ENCODE measurements at regions not wholly inside any gene's neighbourhood (a gene's known extent, or its start where the extent isn't known, plus 50 kb on each side); places are given as distances from the start of the nearest gene placed in this dataset.

DNA sequence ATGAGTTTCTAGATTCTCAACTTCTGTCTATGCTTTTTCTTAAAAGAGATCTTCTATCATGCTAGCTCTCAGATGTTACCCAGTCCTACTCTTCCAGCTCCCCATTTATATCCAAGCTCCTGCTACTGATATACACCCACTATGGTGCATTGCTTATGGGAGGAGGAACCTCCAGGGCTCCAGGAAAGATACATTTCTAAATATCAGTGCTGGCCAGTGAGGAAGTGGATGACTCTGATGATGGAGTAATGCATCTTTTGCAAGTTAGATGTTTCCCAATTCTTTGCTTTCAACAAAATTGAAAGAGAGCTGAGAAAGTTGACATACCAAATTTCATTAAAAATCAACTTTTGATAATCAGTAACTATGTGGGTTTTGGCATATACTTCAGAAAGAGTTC is 105.7 kb upstream of the RESF1 start:
- no peak overlapping the region for H3K27ac ChIP-seq
- H3K79me2 ChIP-seq = no peaks in the 10 kb centered on the region
- no peak overlapping the region for H3K4me3 ChIP-seq (ENCODE audit: low read depth, low read length)
- no peak overlapping the region for H3K4me2 ChIP-seq (ENCODE audit: low read length)
- H3K9ac ChIP-seq = no peak overlapping the region
- H2AFZ ChIP-seq = no peak overlapping the region
- H3K27me3 ChIP-seq (ENCODE audit: control insufficient read depth, insufficient read depth, low read length) = no peaks in the 10 kb centered on the region
- H3K36me3 ChIP-seq (ENCODE audit: control insufficient read depth, insufficient read depth, low read length) = no peaks in the 10 kb centered on the region
- TF ChIP-seq, protein P1, sequence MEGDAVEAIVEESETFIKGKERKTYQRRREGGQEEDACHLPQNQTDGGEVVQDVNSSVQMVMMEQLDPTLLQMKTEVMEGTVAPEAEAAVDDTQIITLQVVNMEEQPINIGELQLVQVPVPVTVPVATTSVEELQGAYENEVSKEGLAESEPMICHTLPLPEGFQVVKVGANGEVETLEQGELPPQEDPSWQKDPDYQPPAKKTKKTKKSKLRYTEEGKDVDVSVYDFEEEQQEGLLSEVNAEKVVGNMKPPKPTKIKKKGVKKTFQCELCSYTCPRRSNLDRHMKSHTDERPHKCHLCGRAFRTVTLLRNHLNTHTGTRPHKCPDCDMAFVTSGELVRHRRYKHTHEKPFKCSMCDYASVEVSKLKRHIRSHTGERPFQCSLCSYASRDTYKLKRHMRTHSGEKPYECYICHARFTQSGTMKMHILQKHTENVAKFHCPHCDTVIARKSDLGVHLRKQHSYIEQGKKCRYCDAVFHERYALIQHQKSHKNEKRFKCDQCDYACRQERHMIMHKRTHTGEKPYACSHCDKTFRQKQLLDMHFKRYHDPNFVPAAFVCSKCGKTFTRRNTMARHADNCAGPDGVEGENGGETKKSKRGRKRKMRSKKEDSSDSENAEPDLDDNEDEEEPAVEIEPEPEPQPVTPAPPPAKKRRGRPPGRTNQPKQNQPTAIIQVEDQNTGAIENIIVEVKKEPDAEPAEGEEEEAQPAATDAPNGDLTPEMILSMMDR (IDR thresholded peaks at IDR 0.05) = no peak
- H3K9me3 ChIP-seq (ENCODE audit: control insufficient read depth, low read length) = no peaks in the 10 kb centered on the region
- no peaks in the 10 kb centered on the region for H3K4me1 ChIP-seq

- Histone ChIP-seq H3K4me1 (peaks cover 2% of the 10 kb centered on the region), H3K36me3 (ENCODE audit: control insufficient read depth, insufficient read depth, low read length) (no peaks in the 10 kb centered on the region), H3K4me3 (ENCODE audit: low read depth, low read length) (no peak overlapping the region), H3K4me2 (ENCODE audit: low read length) (no peak overlapping the region), H3K27ac (no peak overlapping the region), H3K9ac (no peak overlapping the region), H3K9me3 (ENCODE audit: control insufficient read depth, low read length) (no peaks in the 10 kb centered on the region), H3K79me2 (no peaks in the 10 kb centered on the region), H2AFZ (no peak overlapping the region), H3K27me3 (ENCODE audit: control insufficient read depth, insufficient read depth, low read length) (no peaks in the 10 kb centered on the region)
- TF ChIP-seq, protein P1 (IDR thresholded peaks at IDR 0.05) = no peak
Measured at GRCh38 chr12:31850268-31850667, 108.9 kb upstream of the RESF1 start.

GRCh38 chr12:31849090-31849687 is 110.0 kb upstream of the RESF1 start:
- Histone ChIP-seq H3K36me3 (ENCODE audit: control insufficient read depth, insufficient read depth, low read length) (no peaks in the 10 kb centered on the region), H3K4me2 (ENCODE audit: low read length) (no peak overlapping the region), H3K4me3 (ENCODE audit: low read depth, low read length) (no peak overlapping the region), H3K9me3 (ENCODE audit: control insufficient read depth, low read length) (no peaks in the 10 kb centered on the region), H3K27ac (no peak overlapping the region), H3K4me1 (peaks cover 2% of the 10 kb centered on the region), H2AFZ (no peak overlapping the region), H3K79me2 (no peaks in the 10 kb centered on the region), H3K9ac (no peak overlapping the region), H3K27me3 (ENCODE audit: control insufficient read depth, insufficient read depth, low read length) (no peaks in the 10 kb centered on the region)
- TF ChIP-seq, protein P1 (IDR thresholded peaks at IDR 0.05) = no peak

GRCh38 chr12:31846405-31846804 is 112.8 kb upstream of the RESF1 start:
- Histone ChIP-seq H2AFZ (no peak overlapping the region), H3K4me2 (ENCODE audit: low read length) (no peak overlapping the region), H3K79me2 (no peaks in the 10 kb centered on the region), H3K4me3 (ENCODE audit: low read depth, low read length) (no peak overlapping the region), H3K27me3 (ENCODE audit: control insufficient read depth, insufficient read depth, low read length) (no peaks in the 10 kb centered on the region), H3K27ac (no peak overlapping the region), H3K9me3 (ENCODE audit: control insufficient read depth, low read length) (no peaks in the 10 kb centered on the region), H3K9ac (no peak overlapping the region), H3K36me3 (ENCODE audit: control insufficient read depth, insufficient read depth, low read length) (no peaks in the 10 kb centered on the region), H3K4me1 (peaks cover 2% of the 10 kb centered on the region)
- TF ChIP-seq, protein P1 (IDR thresholded peaks at IDR 0.05) = no peak

DNA sequence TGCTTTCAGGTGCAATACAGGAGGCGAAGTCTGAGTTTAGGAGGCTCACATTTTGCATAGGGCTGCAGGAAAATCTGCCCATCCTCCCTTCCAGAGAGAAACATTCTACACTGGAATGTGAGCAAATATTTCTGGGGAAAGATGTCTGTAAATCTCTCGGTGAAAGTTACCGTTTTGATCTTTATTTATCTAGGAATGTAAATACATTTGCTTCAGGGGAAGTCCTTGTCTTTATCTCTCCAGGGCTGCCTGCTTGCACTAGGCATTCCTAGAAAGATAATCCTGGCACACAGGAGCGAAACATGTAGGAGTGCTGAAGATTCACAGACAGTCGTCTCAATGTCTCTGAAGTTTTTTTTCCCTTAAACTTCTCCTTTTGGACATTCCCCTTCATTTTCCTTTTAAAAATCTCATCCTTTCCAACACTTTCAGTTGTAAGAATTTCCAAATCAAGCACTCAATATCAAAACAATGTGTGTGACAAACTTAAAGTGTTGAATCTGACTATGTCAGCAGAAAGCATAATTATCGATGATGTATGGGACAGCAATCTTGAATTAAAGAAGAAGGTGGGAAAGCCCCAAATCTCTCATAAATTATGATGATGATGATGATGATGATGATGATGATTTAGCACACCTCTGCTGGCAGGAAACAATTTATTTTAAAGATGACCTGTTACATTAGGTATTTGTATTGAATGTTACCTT is 113.4 kb upstream of the RESF1 start:
- H3K36me3 ChIP-seq (ENCODE audit: control insufficient read depth, insufficient read depth, low read length) = no peaks in the 10 kb centered on the region
- H3K4me2 ChIP-seq (ENCODE audit: low read length) = no peak overlapping the region
- no peaks in the 10 kb centered on the region for H3K9me3 ChIP-seq (ENCODE audit: control insufficient read depth, low read length)
- TF ChIP-seq, protein P1 (IDR thresholded peaks at IDR 0.05) = no peak
- no peak overlapping the region for H3K4me3 ChIP-seq (ENCODE audit: low read depth, low read length)
- H3K4me1 ChIP-seq = peaks cover 2% of the 10 kb centered on the region
- H2AFZ ChIP-seq = no peak overlapping the region
- H3K27me3 ChIP-seq (ENCODE audit: control insufficient read depth, insufficient read depth, low read length) = no peaks in the 10 kb centered on the region
- no peaks in the 10 kb centered on the region for H3K79me2 ChIP-seq
- H3K27ac ChIP-seq = no peak overlapping the region
- no peak overlapping the region for H3K9ac ChIP-seq
